ENCODE measurements at regions not wholly inside any gene's neighbourhood (a gene's known extent, or its start where the extent isn't known, plus 50 kb on each side); places are given as distances from the start of the nearest gene placed in this dataset.

- no peak for DNase-seq
- Histone ChIP-seq H3K27ac (no peak overlapping the region), H3K36me3 (no peaks in the 10 kb centered on the region), H3K27me3 (peaks cover 4% of the 10 kb centered on the region), H3K9me3 (no peaks in the 10 kb centered on the region), H3K4me1 (no peaks in the 10 kb centered on the region), H3K4me3 (no peak overlapping the region)
- ATAC-seq = no peak
- no peak for TF ChIP-seq CTCF (IDR thresholded peaks at IDR 0.05)
- intact Hi-C loops (cut with DNase I) = no loop called here
Observed at GRCh38 chr18:50473881-50474280, 86.0 kb upstream of the MAPK4 start.

GRCh38 chr18:50475538-50476193, 84.2 kb upstream of the MAPK4 start:
- ATAC-seq = no peak
- intact Hi-C loops (cut with DNase I) = no loop called here
- no peaks in the 10 kb centered on the region for H3K36me3 ChIP-seq
- H3K27ac ChIP-seq = no peak overlapping the region
- no peak overlapping the region for H3K4me3 ChIP-seq
- no peaks in the 10 kb centered on the region for H3K9me3 ChIP-seq
- no peak for TF ChIP-seq CTCF (IDR thresholded peaks at IDR 0.05)
- H3K4me1 ChIP-seq = no peaks in the 10 kb centered on the region
- peaks cover 4% of the 10 kb centered on the region for H3K27me3 ChIP-seq
- DNase-seq = no peak

DNA sequence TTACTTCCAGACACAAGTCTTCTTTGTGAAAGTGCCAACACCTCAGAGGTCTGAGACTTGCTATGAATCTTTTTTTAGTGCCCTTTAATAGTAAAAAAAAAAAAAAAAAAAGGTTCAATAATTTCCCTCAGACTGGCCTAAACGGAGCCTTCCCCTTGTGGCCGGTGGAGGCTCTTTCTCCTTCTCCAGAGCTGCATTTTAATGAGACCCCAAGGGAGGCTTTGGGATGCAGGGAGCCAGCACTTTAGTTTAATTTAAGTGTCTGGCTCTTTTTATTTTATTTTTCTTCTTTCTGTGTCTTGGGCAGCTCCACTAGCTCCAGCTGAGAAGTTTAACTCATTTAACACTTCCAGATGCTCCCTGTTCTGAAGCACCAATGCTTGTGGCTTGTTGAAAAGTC, 67.8 kb upstream of the MAPK4 start:
- no peak for ATAC-seq
- no peak for DNase-seq
- H3K27ac ChIP-seq = no peak overlapping the region
- H3K9me3 ChIP-seq = no peaks in the 10 kb centered on the region
- no peak overlapping the region for H3K4me3 ChIP-seq
- no peak for TF ChIP-seq CTCF (IDR thresholded peaks at IDR 0.05)
- H3K27me3 ChIP-seq = no peaks in the 10 kb centered on the region
- H3K4me1 ChIP-seq = no peaks in the 10 kb centered on the region
- H3K36me3 ChIP-seq = no peaks in the 10 kb centered on the region
- intact Hi-C loops (cut with DNase I) = no loop called here

DNA sequence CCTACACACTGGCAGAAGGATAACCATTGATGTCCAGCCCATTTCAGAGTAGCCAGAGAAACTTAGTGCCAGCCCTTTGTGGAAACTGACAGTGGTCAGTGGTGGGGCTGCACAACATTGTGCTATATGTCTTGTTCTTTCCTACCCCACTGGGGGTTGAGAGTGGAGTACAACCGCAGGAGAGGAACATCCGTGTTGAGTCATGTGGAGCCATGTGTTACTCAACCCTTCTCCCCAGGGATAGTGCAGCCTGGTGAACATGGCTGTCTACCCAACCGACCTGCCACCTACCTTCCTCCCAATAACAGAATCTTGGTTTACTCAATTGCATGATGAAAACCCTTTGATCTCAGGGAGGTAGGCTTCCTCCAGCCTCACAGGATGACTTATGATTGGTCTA, 65.3 kb upstream of the MAPK4 start:
- intact Hi-C loops (cut with DNase I) = no loop called here
- Histone ChIP-seq H3K4me3 (no peak overlapping the region), H3K27me3 (no peaks in the 10 kb centered on the region), H3K9me3 (no peaks in the 10 kb centered on the region), H3K36me3 (no peaks in the 10 kb centered on the region), H3K4me1 (no peaks in the 10 kb centered on the region), H3K27ac (no peak overlapping the region)
- no peak for TF ChIP-seq CTCF (IDR thresholded peaks at IDR 0.05)
- DNase-seq = no peak
- no peak for ATAC-seq

- H3K27me3 ChIP-seq = no peaks in the 10 kb centered on the region
- no peaks in the 10 kb centered on the region for H3K4me1 ChIP-seq
- ATAC-seq = no peak
- DNase-seq = no peak
- intact Hi-C loops (cut with DNase I) = no loop called here
- no peaks in the 10 kb centered on the region for H3K36me3 ChIP-seq
- no peak for TF ChIP-seq CTCF (IDR thresholded peaks at IDR 0.05)
- H3K27ac ChIP-seq = no peak overlapping the region
- no peak overlapping the region for H3K4me3 ChIP-seq
- H3K9me3 ChIP-seq = no peaks in the 10 kb centered on the region
Observed at GRCh38 chr18:50506362-50506761, 53.5 kb upstream of the MAPK4 start.

- Histone ChIP-seq H3K36me3 (no peaks in the 10 kb centered on the region), H3K27ac (no peak overlapping the region), H3K9me3 (no peaks in the 10 kb centered on the region), H3K4me1 (no peaks in the 10 kb centered on the region), H3K27me3 (no peaks in the 10 kb centered on the region), H3K4me3 (no peak overlapping the region)
- ATAC-seq (peak; percentile 83), DNase-seq (no peak)
- TF ChIP-seq CTCF (IDR thresholded peaks at IDR 0.05) = peak; percentile 56
- intact Hi-C loops (cut with DNase I) = no loop called here
Observed at GRCh38 chr18:50507120-50507590, 52.7 kb upstream of the MAPK4 start.

All from upper lobe of right lung (tissue), 1 donor.